Common myeloid progenitor, CD34-positive (primary cell): ENCODE measurements at regions not wholly inside any gene's neighbourhood (a gene's known extent, or its start where the extent isn't known, plus 50 kb on each side); places are given as distances from the start of the nearest gene placed in this dataset.

Source experiments
- CTCF ChIA-PET: fragments of 350-600 bp; sonication (Branson Sonifier 250); formaldehyde crosslinking; loops from one replicate; lab custom pipeline; 2021; ENCODE audit warnings: antibody characterized with exemption; lab: Charles Lee
- POLR2A ChIA-PET: fragments of 350-600 bp; sonication (Branson Sonifier 250); formaldehyde crosslinking; loops from one replicate; lab custom pipeline; 2021; ENCODE audit warnings: antibody characterized with exemption; lab: Charles Lee
- DNase-seq, 3 donors: peaks; one replicate each; pipeline versions ENCODE4 v3.0.0 to v3.0.0-alpha.2; 2013
- H3K27ac ChIP-seq, 2 experiments: 1 replicate in 1 of 2; 2 replicates in 1 of 2; pipeline ENCODE4 v1.7.0; 2013; ENCODE audit warnings: inconsistent platforms in 2 of 2, low read length in 2 of 2, mild to moderate bottlenecking in 2 of 2, low read depth in 1 of 2, moderate library complexity in 1 of 2; ENCODE audit not compliant: severe bottlenecking in 2 of 2, insufficient read depth in 1 of 2, poor library complexity in 1 of 2
- H3K27me3 ChIP-seq, 5 experiments: replicated peaks in 2 of 5; 1 replicate in 3 of 5; 2 replicates in 2 of 5; pipeline versions ENCODE4 v1.6.1 to v1.7.0; 2013; ENCODE audit warnings: low read length in 4 of 5, mild to moderate bottlenecking in 2 of 5, moderate library complexity in 2 of 5, inconsistent platforms in 1 of 5; ENCODE audit not compliant: insufficient read depth in 5 of 5, control insufficient read depth in 4 of 5
- H3K36me3 ChIP-seq, 4 experiments: 1 replicate in 2 of 4; 2 replicates in 2 of 4; pipeline versions ENCODE4 v1.6.1 to v1.7.0; 2013; ENCODE audit warnings: low read length in 3 of 4, control low read depth in 1 of 4, mild to moderate bottlenecking in 1 of 4; ENCODE audit not compliant: control insufficient read depth in 4 of 4, insufficient read depth in 4 of 4
- H3K4me1 ChIP-seq, 4 experiments: 1 replicate in 3 of 4; 2 replicates in 1 of 4; pipeline versions ENCODE4 v1.6.1 to v1.7.1; 2013; ENCODE audit warnings: low read length in 3 of 4, mild to moderate bottlenecking in 3 of 4, control low read depth in 1 of 4, inconsistent platforms in 1 of 4, moderate library complexity in 1 of 4; ENCODE audit not compliant: control insufficient read depth in 4 of 4, insufficient read depth in 4 of 4; ENCODE audit errors: control extremely low read depth in 1 of 4
- H3K4me3 ChIP-seq, 7 experiments: 1 replicate in 4 of 7; 2 replicates in 3 of 7; pipeline versions ENCODE4 v1.5.1 to v1.7.0; 2013; ENCODE audit warnings: mild to moderate bottlenecking in 7 of 7, low read length in 6 of 7, moderate library complexity in 6 of 7, inconsistent platforms in 2 of 7, low read depth in 2 of 7, control low read depth in 1 of 7; ENCODE audit not compliant: insufficient read depth in 4 of 7, control insufficient read depth in 1 of 7; ENCODE audit errors: extremely low read depth in 1 of 7
- H3K9me3 ChIP-seq, 5 experiments: 1 replicate in 4 of 5; 2 replicates in 1 of 5; pipeline versions ENCODE4 v1.6.1 to v1.7.1; 2013; ENCODE audit warnings: low read length in 4 of 5, mild to moderate bottlenecking in 2 of 5, inconsistent platforms in 1 of 5, low read depth in 1 of 5, moderate library complexity in 1 of 5; ENCODE audit not compliant: control insufficient read depth in 4 of 5, insufficient read depth in 2 of 5; ENCODE audit errors: control extremely low read depth in 1 of 5
- WGBS: methylation state at CpG from one replicate; pipeline ENCODE4 v1.1.5; 2013; ENCODE audit not compliant: insufficient coverage; 5-methylcytosine and 5-hydroxymethylcytosine counted together

DNA sequence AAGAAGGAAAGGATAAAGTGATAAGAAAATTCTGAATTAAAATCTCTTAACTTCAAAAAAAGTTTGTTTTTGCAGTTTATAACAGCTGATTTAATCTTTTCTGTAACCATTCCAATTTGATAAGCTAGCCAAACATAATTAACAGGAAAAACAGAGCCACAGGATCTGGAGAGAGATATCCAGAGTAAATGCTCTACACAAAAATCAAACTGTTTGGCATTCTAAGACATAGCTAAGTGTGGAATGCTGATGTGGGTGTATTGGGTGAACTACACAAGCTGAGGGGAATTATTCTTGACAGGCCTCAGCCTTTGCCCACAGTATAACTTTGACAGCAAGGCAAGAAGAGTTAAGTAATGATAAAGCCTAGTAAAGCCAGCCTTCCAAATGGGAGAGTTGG, 184.8 kb downstream of the GABRG1 start:
- Histone ChIP-seq H3K9me3 (no peaks in the 10 kb centered on the region), H3K27ac (no peak overlapping the region), H3K4me3 (no peak overlapping the region), H3K4me1 (no peaks in the 10 kb centered on the region), H3K36me3 (no peaks in the 10 kb centered on the region), H3K27me3 (no peaks in the 10 kb centered on the region)
- ChIA-PET POLR2A (no interaction called here), CTCF (no interaction called here)
- DNase-seq, result no peak

GRCh38 chr4:45931154-45931553, 192.7 kb downstream of the GABRG1 start:
- no CpG with 5 or more reads among the region's 1 CpG for WGBS
- no peaks in the 10 kb centered on the region for H3K27me3 ChIP-seq
- ChIA-PET POLR2A (no interaction called here), CTCF (no interaction called here)
- no peaks in the 10 kb centered on the region for H3K36me3 ChIP-seq
- peak in 2 of 3 donors; percentile 9 for DNase-seq
- no peak overlapping the region for H3K27ac ChIP-seq
- no peak overlapping the region for H3K4me3 ChIP-seq
- no peaks in the 10 kb centered on the region for H3K9me3 ChIP-seq
- peaks cover 0 to 11% (median 0%) of the 10 kb centered on the region in 4 experiments for H3K4me1 ChIP-seq

DNA sequence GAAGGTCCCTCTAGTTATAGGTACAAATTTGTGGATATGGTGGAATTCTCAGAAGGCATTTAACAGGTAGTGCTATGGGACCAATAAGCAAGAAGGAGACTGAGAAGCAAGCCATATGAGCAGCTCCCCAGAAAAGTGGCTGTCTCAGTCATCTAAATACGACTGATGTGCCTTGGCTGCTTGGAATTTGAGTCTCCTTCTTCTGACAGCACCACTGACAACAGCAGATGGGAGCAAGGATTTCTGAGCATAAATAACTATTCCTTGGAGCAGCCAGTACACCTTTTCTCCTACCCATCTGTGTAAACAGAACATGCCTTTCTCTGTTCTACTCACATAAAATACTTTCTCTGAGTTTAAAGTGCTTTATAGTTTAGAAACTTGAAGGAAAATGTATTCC, 196.2 kb downstream of the GABRG1 start:
- Histone ChIP-seq H3K9me3 (no peaks in the 10 kb centered on the region), H3K4me1 (peaks cover 0 to 11% (median 0%) of the 10 kb centered on the region in 4 experiments), H3K27ac (no peak overlapping the region), H3K36me3 (no peaks in the 10 kb centered on the region), H3K4me3 (no peak overlapping the region), H3K27me3 (no peaks in the 10 kb centered on the region)
- no peak for DNase-seq
- 88% methylated on average over 1 of the region's 1 CpG for WGBS
- ChIA-PET POLR2A (no interaction called here), CTCF (no interaction called here)

GRCh38 chr4:45925809-45926208, 198.0 kb downstream of the GABRG1 start:
- POLR2A ChIA-PET, result no interaction called here
- Histone ChIP-seq H3K9me3 (no peaks in the 10 kb centered on the region), H3K4me3 (no peak overlapping the region), H3K27me3 (no peaks in the 10 kb centered on the region), H3K4me1 (peaks cover 0 to 11% (median 0%) of the 10 kb centered on the region in 4 experiments), H3K36me3 (no peaks in the 10 kb centered on the region), H3K27ac (no peak overlapping the region)
- DNase-seq, result no peak
- CTCF ChIA-PET, result no interaction called here
- 89% methylated on average over 1 of the region's 1 CpG for WGBS

- Histone ChIP-seq H3K9me3 (no peaks in the 10 kb centered on the region), H3K27ac (no peak overlapping the region), H3K4me3 (no peak overlapping the region), H3K36me3 (no peaks in the 10 kb centered on the region), H3K27me3 (no peaks in the 10 kb centered on the region), H3K4me1 (no peaks in the 10 kb centered on the region)
- 94% methylated on average over 2 of the region's 3 CpGs for WGBS
- ChIA-PET CTCF (no interaction called here), POLR2A (no interaction called here)
- DNase-seq, result no peak
Observed at GRCh38 chr4:45920861-45921260, 203.0 kb downstream of the GABRG1 start.

- H3K9me3 ChIP-seq, result no peaks in the 10 kb centered on the region
- peak in 2 of 3 donors; percentile 9 to 16 for DNase-seq
- peaks cover 0 to 7% (median 3%) of the 10 kb centered on the region in 4 experiments for H3K4me1 ChIP-seq
- no peak overlapping the region for H3K27ac ChIP-seq
- ChIA-PET CTCF (no interaction called here), POLR2A (no interaction called here)
- H3K27me3 ChIP-seq, result no peaks in the 10 kb centered on the region
- no peaks in the 10 kb centered on the region for H3K36me3 ChIP-seq
- H3K4me3 ChIP-seq, result no peak overlapping the region
Observed at GRCh38 chr4:45910511-45910910, 213.3 kb downstream of the GABRG1 start.

GRCh38 chr4:45897946-45898585, 225.8 kb downstream of the GABRG1 start:
- CTCF ChIA-PET, result no interaction called here
- WGBS, result 0% methylated on average over 1 of the region's 4 CpGs
- POLR2A ChIA-PET, result no interaction called here

More at GRCh38 chr4:45897946-45898585, 225.8 kb downstream of the GABRG1 start:
- H3K4me1 ChIP-seq, result peaks cover 0 to 11% (median 5%) of the 10 kb centered on the region in 4 experiments
- no peaks in the 10 kb centered on the region for H3K27me3 ChIP-seq
- H3K4me3 ChIP-seq, result peak overlapping the region in 1 of 7 experiments; percentile 20
- H3K27ac ChIP-seq, result peak overlapping the region; percentile 15 to 69
- peaks cover 0 to 16% (median 0%) of the 10 kb centered on the region in 5 experiments for H3K9me3 ChIP-seq
- DNase-seq, result peak; percentile 20 to 74 (median 70)
- no peaks in the 10 kb centered on the region for H3K36me3 ChIP-seq
